ENCODE measurements at regions not wholly inside any gene's neighbourhood (a gene's known extent, or its start where the extent isn't known, plus 50 kb on each side); places are given as distances from the start of the nearest gene placed in this dataset.
"Not testable (repeated sequence)": the region's sequence is repeated elsewhere in the genome, so short reads cannot be mapped to it uniquely, and the experiment has no call there.

- DNase-seq = no peak
These were observed 95.4 kb upstream of the CCDC80 start for GRCh38 chr3:112736386-112736785.

GRCh38 chr3:112735926-112736325 lies 95.0 kb upstream of the CCDC80 start:
- DNase-seq = no peak

GRCh38 chr3:112734736-112735350 lies 93.9 kb upstream of the CCDC80 start:
- peak; percentile 65 for DNase-seq

GRCh38 chr3:112734171-112734570 lies 93.2 kb upstream of the CCDC80 start:
- DNase-seq = no peak

- no peak for DNase-seq
These were observed 89.3 kb upstream of the CCDC80 start for GRCh38 chr3:112730210-112730609.

GRCh38 chr3:112721231-112721630 lies 80.3 kb upstream of the CCDC80 start:
- no peak for DNase-seq

- no peak for DNase-seq
These were observed 78.0 kb upstream of the CCDC80 start for GRCh38 chr3:112718967-112719366.

- DNase-seq = no peak
These were observed 77.6 kb upstream of the CCDC80 start for GRCh38 chr3:112718516-112718915.

- no peak for DNase-seq
These were observed 69.0 kb upstream of the CCDC80 start for GRCh38 chr3:112709911-112710310.

- no peak for DNase-seq
These were observed 58.6 kb upstream of the CCDC80 start for GRCh38 chr3:112699436-112699978.

GRCh38 chr3:112698442-112698841 lies 57.5 kb upstream of the CCDC80 start:
- not testable (repeated sequence) for DNase-seq

GRCh38 chr3:112696244-112696643 lies 55.3 kb upstream of the CCDC80 start:
- peak; percentile 32 for DNase-seq

- DNase-seq = not testable (repeated sequence)
These were observed 54.6 kb upstream of the CCDC80 start for GRCh38 chr3:112695377-112696108.

GRCh38 chr3:112694906-112695305 lies 54.0 kb upstream of the CCDC80 start:
- not testable (repeated sequence) for DNase-seq

GRCh38 chr3:112693186-112693585 lies 52.2 kb upstream of the CCDC80 start:
- no peak for DNase-seq
